ENCODE measurements at regions not wholly inside any gene's neighbourhood (a gene's known extent, or its start where the extent isn't known, plus 50 kb on each side); places are given as distances from the start of the nearest gene placed in this dataset.

GRCh38 chr12:60078026-60078425, 482.2 kb downstream of the SLC16A7 start:
- Histone ChIP-seq H3K36me3 (no peaks in the 10 kb centered on the region), H3K4me1 (no peaks in the 10 kb centered on the region), H3K9me3 (no peaks in the 10 kb centered on the region), H3K9ac (ENCODE audit: low read depth in 2 of 2, low read length in 2 of 2) (no peak overlapping the region), H3K4me3 (no peak overlapping the region), H3K27me3 (no peaks in the 10 kb centered on the region), H3K27ac (no peak overlapping the region)
- no peak for DNase-seq
- TF ChIP-seq CTCF (IDR thresholded peaks at IDR 0.05), result no peak
- intact Hi-C loops (cut with DNase I), result no loop called here

- no peak for DNase-seq
- no peak for TF ChIP-seq CTCF (IDR thresholded peaks at IDR 0.05)
- Histone ChIP-seq H3K27ac (no peak overlapping the region), H3K9ac (ENCODE audit: low read depth in 2 of 2, low read length in 2 of 2) (no peak overlapping the region), H3K36me3 (no peaks in the 10 kb centered on the region), H3K4me3 (no peak overlapping the region), H3K4me1 (no peaks in the 10 kb centered on the region), H3K9me3 (no peaks in the 10 kb centered on the region), H3K27me3 (no peaks in the 10 kb centered on the region)
- intact Hi-C loops (cut with DNase I), result no loop called here
Measured at GRCh38 chr12:60093428-60093827, 497.6 kb downstream of the SLC16A7 start.

- no peaks in the 10 kb centered on the region for H3K9me3 ChIP-seq
- intact Hi-C loops (cut with DNase I), result no loop called here
- no peak overlapping the region for H3K9ac ChIP-seq (ENCODE audit: low read depth in 2 of 2, low read length in 2 of 2)
- no peaks in the 10 kb centered on the region for H3K27me3 ChIP-seq
- no peak for DNase-seq
- H3K27ac ChIP-seq, result no peak overlapping the region
- no peaks in the 10 kb centered on the region for H3K36me3 ChIP-seq
- no peak for TF ChIP-seq CTCF (IDR thresholded peaks at IDR 0.05)
- H3K4me1 ChIP-seq, result no peaks in the 10 kb centered on the region
- H3K4me3 ChIP-seq, result no peak overlapping the region
Measured at GRCh38 chr12:60094436-60094835, 498.6 kb downstream of the SLC16A7 start.

- Histone ChIP-seq H3K27me3 (no peaks in the 10 kb centered on the region), H3K9me3 (no peaks in the 10 kb centered on the region), H3K9ac (ENCODE audit: low read depth in 2 of 2, low read length in 2 of 2) (no peak overlapping the region), H3K27ac (no peak overlapping the region), H3K4me1 (no peaks in the 10 kb centered on the region), H3K36me3 (no peaks in the 10 kb centered on the region), H3K4me3 (no peak overlapping the region)
- TF ChIP-seq CTCF (IDR thresholded peaks at IDR 0.05), result no peak
- intact Hi-C loops (cut with DNase I), result no loop called here
- no peak for DNase-seq
Measured at GRCh38 chr12:60096727-60097126, 500.9 kb downstream of the SLC16A7 start.

- no peak for TF ChIP-seq CTCF (IDR thresholded peaks at IDR 0.05)
- H3K36me3 ChIP-seq, result no peaks in the 10 kb centered on the region
Measured at GRCh38 chr12:60100160-60100559, 504.3 kb downstream of the SLC16A7 start.

GRCh38 chr12:60100852-60101251, 505.0 kb downstream of the SLC16A7 start:
- Histone ChIP-seq H3K27ac (no peak overlapping the region), H3K4me3 (no peak overlapping the region), H3K9me3 (no peaks in the 10 kb centered on the region), H3K4me1 (no peaks in the 10 kb centered on the region), H3K27me3 (no peaks in the 10 kb centered on the region), H3K9ac (ENCODE audit: low read depth in 2 of 2, low read length in 2 of 2) (no peak overlapping the region), H3K36me3 (no peaks in the 10 kb centered on the region)
- DNase-seq, result no peak
- no peak for TF ChIP-seq CTCF (IDR thresholded peaks at IDR 0.05)
- intact Hi-C loops (cut with DNase I), result no loop called here

More at GRCh38 chr12:60100160-60100559, 504.3 kb downstream of the SLC16A7 start:
- no peaks in the 10 kb centered on the region for H3K4me1 ChIP-seq
- intact Hi-C loops (cut with DNase I), result no loop called here
- no peak overlapping the region for H3K27ac ChIP-seq
- no peak overlapping the region for H3K9ac ChIP-seq (ENCODE audit: low read depth in 2 of 2, low read length in 2 of 2)
- H3K27me3 ChIP-seq, result no peaks in the 10 kb centered on the region
- no peaks in the 10 kb centered on the region for H3K9me3 ChIP-seq
- DNase-seq, result no peak
- no peak overlapping the region for H3K4me3 ChIP-seq

Data from colonic mucosa (tissue), 4 donors.